SKM-1 (cell line): ENCODE measurements at regions not wholly inside any gene's neighbourhood (a gene's known extent, or its start where the extent isn't known, plus 50 kb on each side); places are given as distances from the start of the nearest gene placed in this dataset.
"Not testable (repeated sequence)": the region's sequence is repeated elsewhere in the genome, so short reads cannot be mapped to it uniquely, and the experiment has no call there.

ENCODE experiments used
- DNase-seq: peaks from one replicate; lab custom pipeline; 2025; ENCODE audit not compliant: unreplicated experiment; lab: John Stamatoyannopoulos, UW

- no peak for DNase-seq
Measured at GRCh38 chr9:115300874-115301273, 182.9 kb upstream of the TNC start.

GRCh38 chr9:115301581-115301980, 183.6 kb upstream of the TNC start:
- DNase-seq = no peak

GRCh38 chr9:115305543-115305942, 187.6 kb upstream of the TNC start:
- DNase-seq = no peak

GRCh38 chr9:115306865-115307264, 188.9 kb upstream of the TNC start:
- DNase-seq = no peak

- DNase-seq = no peak
Measured at GRCh38 chr9:115313545-115313944, 195.6 kb upstream of the TNC start.

GRCh38 chr9:115326461-115326860, 208.5 kb upstream of the TNC start:
- no peak for DNase-seq

- DNase-seq = no peak
Measured at GRCh38 chr9:115327436-115328122, 209.6 kb upstream of the TNC start.

- no peak for DNase-seq
Measured at GRCh38 chr9:115328228-115328627, 210.3 kb upstream of the TNC start.

- no peak for DNase-seq
Measured at GRCh38 chr9:115328677-115329076, 210.7 kb upstream of the TNC start.

GRCh38 chr9:115333277-115334070, 215.5 kb upstream of the TNC start:
- DNase-seq = no peak

- no peak for DNase-seq
Measured at GRCh38 chr9:115335439-115335838, 217.5 kb upstream of the TNC start.

- no peak for DNase-seq
Measured at GRCh38 chr9:115340314-115340713, 222.4 kb upstream of the TNC start.

- DNase-seq = no peak
Measured at GRCh38 chr9:115341426-115341825, 223.5 kb upstream of the TNC start.

- not testable (repeated sequence) for DNase-seq
Measured at GRCh38 chr9:115347776-115348175, 229.8 kb upstream of the TNC start.

- DNase-seq = not testable (repeated sequence)
Measured at GRCh38 chr9:115348936-115349335, 231.0 kb upstream of the TNC start.

- DNase-seq = no peak
Measured at GRCh38 chr9:115349542-115349941, 231.6 kb upstream of the TNC start.

GRCh38 chr9:115350548-115350947, 232.6 kb upstream of the TNC start:
- DNase-seq = no peak

- DNase-seq = no peak
Measured at GRCh38 chr9:115353681-115354080, 235.7 kb upstream of the TNC start.

GRCh38 chr9:115357821-115358220, 239.9 kb upstream of the TNC start:
- no peak for DNase-seq

- DNase-seq = no peak
Measured at GRCh38 chr9:115359017-115359780, 241.2 kb upstream of the TNC start.

GRCh38 chr9:115360122-115360521, 242.2 kb upstream of the TNC start:
- no peak for DNase-seq

- no peak for DNase-seq
Measured at GRCh38 chr9:115362101-115362500, 244.1 kb upstream of the TNC start.
